HG03280 (cell line): ENCODE measurements at regions not wholly inside any gene's neighbourhood (a gene's known extent, or its start where the extent isn't known, plus 50 kb on each side); places are given as distances from the start of the nearest gene placed in this dataset.

Experiments
- ATAC-seq: cut with Tn5 transposase; IDR thresholded peaks from one replicate; pipeline ENCODE4 v1.9.1; 2021; ENCODE audit warnings: mild to moderate bottlenecking, moderate library complexity; ENCODE audit not compliant: unreplicated experiment

- ATAC-seq = no peak
Measured at GRCh38 chr4:104942990-104943743, 203.5 kb upstream of the TET2 start.

GRCh38 chr4:104944596-104944995 lies 202.1 kb upstream of the TET2 start:
- ATAC-seq = no peak

- peak; percentile 53 for ATAC-seq
Measured at GRCh38 chr4:104964410-104965175, 182.1 kb upstream of the TET2 start.

GRCh38 chr4:104966349-104967033 lies 180.2 kb upstream of the TET2 start:
- ATAC-seq = peak; percentile 96

- ATAC-seq = peak; percentile 12
Measured at GRCh38 chr4:104967034-104967401, 179.7 kb upstream of the TET2 start.

GRCh38 chr4:104969394-104970082 lies 177.1 kb upstream of the TET2 start:
- ATAC-seq = no peak

GRCh38 chr4:104971462-104971861 lies 175.2 kb upstream of the TET2 start:
- ATAC-seq = no peak

- no peak for ATAC-seq
Measured at GRCh38 chr4:104973708-104974107, 173.0 kb upstream of the TET2 start.

GRCh38 chr4:104975617-104976016 lies 171.1 kb upstream of the TET2 start:
- no peak for ATAC-seq

- peak; percentile 38 for ATAC-seq
Measured at GRCh38 chr4:104976262-104976661, 170.4 kb upstream of the TET2 start.

- no peak for ATAC-seq
Measured at GRCh38 chr4:104979083-104979760, 167.5 kb upstream of the TET2 start.

GRCh38 chr4:104983615-104984179 lies 163.0 kb upstream of the TET2 start:
- no peak for ATAC-seq

GRCh38 chr4:104986306-104986705 lies 160.4 kb upstream of the TET2 start:
- no peak for ATAC-seq

GRCh38 chr4:104989371-104989770 lies 157.3 kb upstream of the TET2 start:
- no peak for ATAC-seq

GRCh38 chr4:105002278-105002677 lies 144.4 kb upstream of the TET2 start:
- ATAC-seq = no peak

GRCh38 chr4:105014234-105014633 lies 132.4 kb upstream of the TET2 start:
- ATAC-seq = no peak

GRCh38 chr4:105014635-105015034 lies 132.0 kb upstream of the TET2 start:
- ATAC-seq = no peak

- ATAC-seq = no peak
Measured at GRCh38 chr4:105015750-105016149, 130.9 kb upstream of the TET2 start.

- ATAC-seq = no peak
Measured at GRCh38 chr4:105022811-105023667, 123.6 kb upstream of the TET2 start.
